ENCODE measurements at regions not wholly inside any gene's neighbourhood (a gene's known extent, or its start where the extent isn't known, plus 50 kb on each side); places are given as distances from the start of the nearest gene placed in this dataset.

DNA sequence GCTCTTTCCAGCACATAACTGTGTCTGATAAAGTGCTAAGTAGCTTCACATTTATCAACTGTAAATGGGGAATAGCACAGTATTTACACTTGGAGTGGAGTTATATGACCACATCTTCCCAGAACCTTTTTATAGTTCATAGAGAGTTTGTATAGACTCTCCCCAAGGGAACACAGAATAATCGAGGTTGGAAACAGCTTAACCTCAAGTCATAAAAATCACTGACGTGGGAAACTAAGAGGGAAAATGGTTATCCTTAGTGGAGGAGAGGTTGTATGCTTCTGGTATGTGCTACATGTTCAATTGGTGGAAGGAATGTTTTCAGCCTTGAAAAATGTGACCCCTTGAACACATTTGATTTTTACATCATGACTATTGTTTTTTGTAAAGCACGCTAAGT, 167.9 kb upstream of the KIAA1217 start:
- Histone ChIP-seq H2AFZ (ENCODE audit: low read length) (no peak overlapping the region), H3K9me3 (replicated peaks in 1 of 2; ENCODE audit: control insufficient read depth in 2 of 2, insufficient read depth in 1 of 2, low read depth in 1 of 2, low read length in 2 of 2) (no peaks in the 10 kb centered on the region), H3K14ac (ENCODE audit: low read length) (no peak overlapping the region), H3K18ac (ENCODE audit: low read length) (no peak overlapping the region), H2BK120ac (ENCODE audit: low read depth, low read length) (no peak overlapping the region), H3K27me3 (ENCODE audit: control insufficient read depth in 3 of 3, insufficient read depth in 3 of 3, low read depth in 1 of 3, low read length in 3 of 3) (no peaks in the 10 kb centered on the region), H3K27ac (replicated peaks; ENCODE audit: low read length) (no peak overlapping the region), H3K9ac (ENCODE audit: low read depth, low read length, poor library complexity) (no peak overlapping the region), H3K4ac (ENCODE audit: low read length) (no peak overlapping the region), H2BK12ac (ENCODE audit: low read length) (no peak overlapping the region), H2BK5ac (ENCODE audit: low read length) (no peak overlapping the region), H2BK15ac (ENCODE audit: low read length) (no peak overlapping the region), H3K79me1 (ENCODE audit: low read depth, low read length) (no peaks in the 10 kb centered on the region), H2AK5ac (ENCODE audit: low read depth, low read length) (no peak overlapping the region), H3K23ac (ENCODE audit: low read depth, low read length, poor library complexity) (no peak overlapping the region), H3K4me3 (ENCODE audit: low read length in 2 of 2) (no peak overlapping the region), H3K36me3 (replicated peaks in 1 of 2; ENCODE audit: control insufficient read depth in 2 of 2, insufficient read depth in 2 of 2, low read length in 2 of 2) (no peaks in the 10 kb centered on the region), H3K4me2 (ENCODE audit: insufficient read depth, low read length, poor library complexity, severe bottlenecking) (no peak overlapping the region), H4K91ac (ENCODE audit: low read depth, low read length, poor library complexity) (no peak overlapping the region), H4K8ac (ENCODE audit: low read depth, low read length) (no peak overlapping the region), H3K4me1 (ENCODE audit: control insufficient read depth in 2 of 2, insufficient read depth in 1 of 2, low read depth in 1 of 2, low read length in 2 of 2) (peaks cover 0 to 5% of the 10 kb centered on the region in 2 donors)
- no peak for DNase-seq (ENCODE audit: low spot score)
- no CpG with 5 or more reads among the region's 3 CpGs for WGBS, 2 donors (ENCODE audit: extremely low coverage in 2 of 2, insufficient read length in 2 of 2, insufficient replicate concordance in 1 of 2)

GRCh38 chr10:24041834-24042233, 167.1 kb upstream of the KIAA1217 start:
- H2AFZ ChIP-seq (ENCODE audit: low read length): no peak overlapping the region
- H4K8ac ChIP-seq (ENCODE audit: low read depth, low read length): no peak overlapping the region
- no peak overlapping the region for H4K91ac ChIP-seq (ENCODE audit: low read depth, low read length, poor library complexity)
- no CpG with 5 or more reads among the region's 8 CpGs for WGBS, 2 donors (ENCODE audit: extremely low coverage in 2 of 2, insufficient read length in 2 of 2, insufficient replicate concordance in 1 of 2)
- no peak overlapping the region for H3K14ac ChIP-seq (ENCODE audit: low read length)
- H3K4me2 ChIP-seq (ENCODE audit: insufficient read depth, low read length, poor library complexity, severe bottlenecking): no peak overlapping the region
- no peak overlapping the region for H3K27ac ChIP-seq (replicated peaks; ENCODE audit: low read length)
- H2BK12ac ChIP-seq (ENCODE audit: low read length): no peak overlapping the region
- H3K18ac ChIP-seq (ENCODE audit: low read length): no peak overlapping the region
- no peaks in the 10 kb centered on the region for H3K36me3 ChIP-seq (replicated peaks in 1 of 2; ENCODE audit: control insufficient read depth in 2 of 2, insufficient read depth in 2 of 2, low read length in 2 of 2)
- no peaks in the 10 kb centered on the region for H3K9me3 ChIP-seq (replicated peaks in 1 of 2; ENCODE audit: control insufficient read depth in 2 of 2, insufficient read depth in 1 of 2, low read depth in 1 of 2, low read length in 2 of 2)
- no peak for DNase-seq (ENCODE audit: low spot score)
- no peak overlapping the region for H3K9ac ChIP-seq (ENCODE audit: low read depth, low read length, poor library complexity)
- no peak overlapping the region for H2BK5ac ChIP-seq (ENCODE audit: low read length)
- no peak overlapping the region for H2BK15ac ChIP-seq (ENCODE audit: low read length)
- no peak overlapping the region for H3K23ac ChIP-seq (ENCODE audit: low read depth, low read length, poor library complexity)
- H3K27me3 ChIP-seq (ENCODE audit: control insufficient read depth in 3 of 3, insufficient read depth in 3 of 3, low read depth in 1 of 3, low read length in 3 of 3): no peaks in the 10 kb centered on the region
- peaks cover 0 to 5% of the 10 kb centered on the region in 2 donors for H3K4me1 ChIP-seq (ENCODE audit: control insufficient read depth in 2 of 2, insufficient read depth in 1 of 2, low read depth in 1 of 2, low read length in 2 of 2)
- no peak overlapping the region for H2AK5ac ChIP-seq (ENCODE audit: low read depth, low read length)
- H3K4ac ChIP-seq (ENCODE audit: low read length): no peak overlapping the region
- no peak overlapping the region for H3K4me3 ChIP-seq (ENCODE audit: low read length in 2 of 2)
- no peak overlapping the region for H2BK120ac ChIP-seq (ENCODE audit: low read depth, low read length)
- H3K79me1 ChIP-seq (ENCODE audit: low read depth, low read length): no peaks in the 10 kb centered on the region

GRCh38 chr10:24042884-24043283, 166.1 kb upstream of the KIAA1217 start:
- H2AFZ ChIP-seq (ENCODE audit: low read length): no peak overlapping the region
- no peak overlapping the region for H3K9ac ChIP-seq (ENCODE audit: low read depth, low read length, poor library complexity)
- H3K4me1 ChIP-seq (ENCODE audit: control insufficient read depth in 2 of 2, insufficient read depth in 1 of 2, low read depth in 1 of 2, low read length in 2 of 2): peaks cover 0 to 5% of the 10 kb centered on the region in 2 donors
- WGBS, 2 donors (ENCODE audit: extremely low coverage in 2 of 2, insufficient read length in 2 of 2, insufficient replicate concordance in 1 of 2): no CpG with 5 or more reads among the region's 3 CpGs
- no peak overlapping the region for H4K8ac ChIP-seq (ENCODE audit: low read depth, low read length)
- no peaks in the 10 kb centered on the region for H3K36me3 ChIP-seq (replicated peaks in 1 of 2; ENCODE audit: control insufficient read depth in 2 of 2, insufficient read depth in 2 of 2, low read length in 2 of 2)
- no peak overlapping the region for H2AK5ac ChIP-seq (ENCODE audit: low read depth, low read length)
- H3K23ac ChIP-seq (ENCODE audit: low read depth, low read length, poor library complexity): no peak overlapping the region
- no peak overlapping the region for H3K27ac ChIP-seq (replicated peaks; ENCODE audit: low read length)
- H3K14ac ChIP-seq (ENCODE audit: low read length): no peak overlapping the region
- H3K79me1 ChIP-seq (ENCODE audit: low read depth, low read length): no peaks in the 10 kb centered on the region
- no peak overlapping the region for H2BK120ac ChIP-seq (ENCODE audit: low read depth, low read length)
- no peak for DNase-seq (ENCODE audit: low spot score)
- no peak overlapping the region for H4K91ac ChIP-seq (ENCODE audit: low read depth, low read length, poor library complexity)
- no peak overlapping the region for H3K4ac ChIP-seq (ENCODE audit: low read length)
- no peak overlapping the region for H2BK5ac ChIP-seq (ENCODE audit: low read length)
- H2BK15ac ChIP-seq (ENCODE audit: low read length): no peak overlapping the region
- no peak overlapping the region for H2BK12ac ChIP-seq (ENCODE audit: low read length)
- H3K27me3 ChIP-seq (ENCODE audit: control insufficient read depth in 3 of 3, insufficient read depth in 3 of 3, low read depth in 1 of 3, low read length in 3 of 3): no peaks in the 10 kb centered on the region
- no peak overlapping the region for H3K18ac ChIP-seq (ENCODE audit: low read length)
- H3K4me3 ChIP-seq (ENCODE audit: low read length in 2 of 2): no peak overlapping the region
- no peaks in the 10 kb centered on the region for H3K9me3 ChIP-seq (replicated peaks in 1 of 2; ENCODE audit: control insufficient read depth in 2 of 2, insufficient read depth in 1 of 2, low read depth in 1 of 2, low read length in 2 of 2)
- no peak overlapping the region for H3K4me2 ChIP-seq (ENCODE audit: insufficient read depth, low read length, poor library complexity, severe bottlenecking)

- no peak overlapping the region for H3K4me3 ChIP-seq (ENCODE audit: low read length in 2 of 2)
- no peak overlapping the region for H4K8ac ChIP-seq (ENCODE audit: low read depth, low read length)
- no peaks in the 10 kb centered on the region for H3K79me1 ChIP-seq (ENCODE audit: low read depth, low read length)
- no peak overlapping the region for H4K91ac ChIP-seq (ENCODE audit: low read depth, low read length, poor library complexity)
- H2AK5ac ChIP-seq (ENCODE audit: low read depth, low read length): no peak overlapping the region
- H3K4me2 ChIP-seq (ENCODE audit: insufficient read depth, low read length, poor library complexity, severe bottlenecking): no peak overlapping the region
- no peak overlapping the region for H2BK12ac ChIP-seq (ENCODE audit: low read length)
- DNase-seq (ENCODE audit: low spot score): no peak
- WGBS, 2 donors (ENCODE audit: extremely low coverage in 2 of 2, insufficient read length in 2 of 2, insufficient replicate concordance in 1 of 2): no CpG with 5 or more reads among the region's 2 CpGs
- H3K14ac ChIP-seq (ENCODE audit: low read length): no peak overlapping the region
- no peaks in the 10 kb centered on the region for H3K36me3 ChIP-seq (replicated peaks in 1 of 2; ENCODE audit: control insufficient read depth in 2 of 2, insufficient read depth in 2 of 2, low read length in 2 of 2)
- H3K9me3 ChIP-seq (replicated peaks in 1 of 2; ENCODE audit: control insufficient read depth in 2 of 2, insufficient read depth in 1 of 2, low read depth in 1 of 2, low read length in 2 of 2): no peaks in the 10 kb centered on the region
- H2BK120ac ChIP-seq (ENCODE audit: low read depth, low read length): no peak overlapping the region
- no peak overlapping the region for H3K4ac ChIP-seq (ENCODE audit: low read length)
- no peak overlapping the region for H2BK15ac ChIP-seq (ENCODE audit: low read length)
- H3K4me1 ChIP-seq (ENCODE audit: control insufficient read depth in 2 of 2, insufficient read depth in 1 of 2, low read depth in 1 of 2, low read length in 2 of 2): peaks cover 0 to 5% of the 10 kb centered on the region in 2 donors
- no peak overlapping the region for H3K18ac ChIP-seq (ENCODE audit: low read length)
- no peak overlapping the region for H3K23ac ChIP-seq (ENCODE audit: low read depth, low read length, poor library complexity)
- H2BK5ac ChIP-seq (ENCODE audit: low read length): no peak overlapping the region
- no peak overlapping the region for H3K27ac ChIP-seq (replicated peaks; ENCODE audit: low read length)
- no peak overlapping the region for H3K9ac ChIP-seq (ENCODE audit: low read depth, low read length, poor library complexity)
- no peak overlapping the region for H2AFZ ChIP-seq (ENCODE audit: low read length)
- H3K27me3 ChIP-seq (ENCODE audit: control insufficient read depth in 3 of 3, insufficient read depth in 3 of 3, low read depth in 1 of 3, low read length in 3 of 3): no peaks in the 10 kb centered on the region
Observed at GRCh38 chr10:24046060-24046459, 162.9 kb upstream of the KIAA1217 start.
